HG02943 (cell line): ENCODE measurements at regions not wholly inside any gene's neighbourhood (a gene's known extent, or its start where the extent isn't known, plus 50 kb on each side); places are given as distances from the start of the nearest gene placed in this dataset.
"Not testable (repeated sequence)": the region's sequence is repeated elsewhere in the genome, so short reads cannot be mapped to it uniquely, and the experiment has no call there.

Experiments
- ATAC-seq: cut with Tn5 transposase; IDR thresholded peaks from one replicate; pipeline ENCODE4 v1.9.1; 2021; ENCODE audit warnings: mild to moderate bottlenecking, low read depth, moderate library complexity; ENCODE audit not compliant: unreplicated experiment

- no peak for ATAC-seq
Measured at GRCh38 chr2:23015651-23016200, 369.3 kb upstream of the KLHL29 start.

- ATAC-seq: no peak
Measured at GRCh38 chr2:23019476-23019875, 365.5 kb upstream of the KLHL29 start.

GRCh38 chr2:23020659-23021058 lies 364.3 kb upstream of the KLHL29 start:
- ATAC-seq: no peak

- no peak for ATAC-seq
Measured at GRCh38 chr2:23021311-23022120, 363.5 kb upstream of the KLHL29 start.

GRCh38 chr2:23023722-23024121 lies 361.3 kb upstream of the KLHL29 start:
- no peak for ATAC-seq

GRCh38 chr2:23026671-23027070 lies 358.3 kb upstream of the KLHL29 start:
- ATAC-seq: no peak

- no peak for ATAC-seq
Measured at GRCh38 chr2:23027396-23027795, 357.6 kb upstream of the KLHL29 start.

- no peak for ATAC-seq
Measured at GRCh38 chr2:23028106-23028505, 356.9 kb upstream of the KLHL29 start.

- ATAC-seq: no peak
Measured at GRCh38 chr2:23029111-23029510, 355.9 kb upstream of the KLHL29 start.

- no peak for ATAC-seq
Measured at GRCh38 chr2:23029951-23030350, 355.0 kb upstream of the KLHL29 start.

- ATAC-seq: no peak
Measured at GRCh38 chr2:23034996-23035395, 350.0 kb upstream of the KLHL29 start.

GRCh38 chr2:23036629-23037028 lies 348.4 kb upstream of the KLHL29 start:
- no peak for ATAC-seq

- no peak for ATAC-seq
Measured at GRCh38 chr2:23037596-23037995, 347.4 kb upstream of the KLHL29 start.

- no peak for ATAC-seq
Measured at GRCh38 chr2:23041443-23041842, 343.5 kb upstream of the KLHL29 start.

GRCh38 chr2:23042216-23042906 lies 342.6 kb upstream of the KLHL29 start:
- no peak for ATAC-seq

GRCh38 chr2:23050388-23050787 lies 334.6 kb upstream of the KLHL29 start:
- ATAC-seq: no peak

GRCh38 chr2:23053601-23054000 lies 331.4 kb upstream of the KLHL29 start:
- no peak for ATAC-seq

- ATAC-seq: no peak
Measured at GRCh38 chr2:23055251-23055650, 329.7 kb upstream of the KLHL29 start.

- not testable (repeated sequence) for ATAC-seq
Measured at GRCh38 chr2:23056846-23057245, 328.1 kb upstream of the KLHL29 start.

GRCh38 chr2:23058435-23058834 lies 326.5 kb upstream of the KLHL29 start:
- ATAC-seq: no peak

- no peak for ATAC-seq
Measured at GRCh38 chr2:23065210-23065609, 319.8 kb upstream of the KLHL29 start.

- ATAC-seq: no peak
Measured at GRCh38 chr2:23065936-23066335, 319.0 kb upstream of the KLHL29 start.
